HG02973 (cell line): ENCODE measurements at regions not wholly inside any gene's neighbourhood (a gene's known extent, or its start where the extent isn't known, plus 50 kb on each side); places are given as distances from the start of the nearest gene placed in this dataset.
"Not testable (repeated sequence)": the region's sequence is repeated elsewhere in the genome, so short reads cannot be mapped to it uniquely, and the experiment has no call there.

ENCODE experiments used
- ATAC-seq: cut with Tn5 transposase; IDR thresholded peaks from one replicate; pipeline ENCODE4 v1.9.1; 2021; ENCODE audit warnings: moderate library complexity; ENCODE audit not compliant: unreplicated experiment

- no peak for ATAC-seq
Observed at GRCh38 chr5:97478483-97478882, 295.4 kb upstream of the RIOK2 start.

DNA sequence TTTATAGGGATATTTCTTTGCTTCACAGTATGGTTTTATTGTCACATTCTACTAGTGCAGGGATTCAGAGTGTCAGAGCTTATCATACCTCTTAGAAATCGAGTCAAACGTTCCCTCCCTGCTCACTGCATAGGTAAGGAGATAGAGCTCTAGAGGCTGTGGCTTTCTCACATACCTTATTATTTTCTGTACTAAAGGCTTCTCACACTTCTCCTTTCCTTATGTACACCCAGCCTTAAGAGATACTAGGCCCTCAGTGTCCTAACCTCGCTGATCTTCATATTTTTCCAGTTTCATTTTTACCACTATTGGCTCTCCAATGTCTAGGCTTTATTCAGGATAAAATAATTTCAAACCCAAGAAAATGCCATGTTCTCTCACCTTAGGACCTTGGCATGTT is 297.3 kb upstream of the RIOK2 start:
- ATAC-seq, result no peak

DNA sequence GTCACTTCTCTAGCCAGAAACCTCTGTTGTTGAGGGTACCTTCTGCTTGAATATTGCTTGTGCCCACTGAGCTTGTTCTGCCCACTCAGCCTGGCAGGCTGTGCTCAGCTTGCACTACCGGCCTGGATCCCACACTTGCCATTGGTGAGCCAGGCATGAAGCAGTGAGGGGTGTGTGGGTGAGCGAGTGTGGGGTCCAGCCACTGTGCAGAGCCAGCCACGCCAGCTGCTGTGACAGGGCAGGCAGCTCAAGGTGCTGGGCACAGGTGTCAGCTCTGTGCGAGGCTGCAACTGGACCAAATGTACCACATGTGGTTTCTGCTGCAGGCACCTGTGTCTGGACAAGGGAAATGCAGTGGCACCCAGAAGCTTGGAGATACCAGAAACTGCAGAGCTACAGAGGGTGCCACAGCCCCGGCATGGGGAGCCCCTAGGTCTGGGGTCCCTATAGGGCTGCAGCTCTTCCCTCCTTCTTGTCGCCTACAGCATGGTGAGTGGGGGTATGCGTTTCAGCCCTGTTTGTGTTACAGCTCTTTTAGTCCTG is 305.1 kb upstream of the RIOK2 start:
- no peak for ATAC-seq

DNA sequence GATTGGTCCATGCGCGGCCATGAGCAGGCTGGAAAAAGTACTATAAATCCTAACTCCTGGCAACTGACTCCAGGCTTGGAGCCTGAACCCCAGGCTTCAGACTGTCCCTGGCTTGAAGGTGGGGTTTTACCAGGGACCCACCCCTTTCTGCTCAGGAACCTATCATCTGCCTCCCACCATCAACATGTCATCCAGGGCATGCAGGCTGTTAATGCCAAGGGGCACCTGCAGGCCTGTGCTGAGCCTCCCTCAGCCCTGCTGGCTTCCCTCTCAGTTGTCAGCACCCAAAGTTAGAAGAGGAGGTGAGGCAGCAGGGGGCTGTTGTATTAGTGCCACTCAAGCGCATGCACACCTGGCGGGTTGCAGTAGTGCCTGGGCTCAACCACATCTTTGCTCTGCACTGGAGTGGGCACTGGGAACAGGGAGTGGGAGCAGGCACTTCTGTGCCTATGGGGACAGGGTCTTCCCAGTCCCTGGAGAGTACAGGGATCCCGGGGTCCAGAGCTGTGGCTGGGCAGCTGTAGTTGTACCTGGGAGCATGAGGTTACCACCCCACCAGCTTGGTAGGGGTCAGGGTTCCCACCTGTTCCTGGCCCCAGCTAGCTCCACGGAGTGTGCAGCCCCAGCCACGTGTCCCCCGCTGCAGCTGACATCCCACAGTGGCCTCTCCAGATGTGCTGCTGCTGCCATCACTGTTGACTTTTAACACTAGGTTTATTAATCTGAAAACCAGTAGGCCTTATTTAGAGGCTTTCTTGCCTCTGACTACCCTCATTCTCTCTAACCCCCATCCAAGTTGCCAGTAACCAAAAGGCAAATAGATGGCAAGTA is 306.2 kb upstream of the RIOK2 start:
- ATAC-seq, result no peak

- no peak for ATAC-seq
Observed at GRCh38 chr5:97494465-97494864, 311.4 kb upstream of the RIOK2 start.

- ATAC-seq, result no peak
Observed at GRCh38 chr5:97495301-97495700, 312.3 kb upstream of the RIOK2 start.

- no peak for ATAC-seq
Observed at GRCh38 chr5:97496037-97496436, 313.0 kb upstream of the RIOK2 start.

DNA sequence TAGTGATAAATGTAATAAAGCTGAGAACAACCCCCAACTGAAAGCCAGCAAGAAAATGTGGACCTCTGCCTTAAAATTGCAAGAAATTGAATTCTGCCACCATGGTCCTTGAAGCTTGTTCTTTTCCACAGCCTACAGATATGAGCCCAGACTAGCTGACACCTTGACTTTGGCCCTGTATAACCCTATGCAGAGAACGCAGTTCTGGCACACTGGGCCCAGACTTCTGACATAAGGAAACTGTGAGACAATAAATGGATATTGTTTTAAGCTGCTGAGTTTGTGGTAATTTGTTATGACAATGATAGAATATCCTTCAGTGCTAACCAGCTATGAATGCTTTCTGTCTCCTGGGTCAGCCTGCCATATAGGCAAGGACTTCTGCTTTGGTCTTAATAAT is 315.6 kb upstream of the RIOK2 start:
- ATAC-seq, result no peak

DNA sequence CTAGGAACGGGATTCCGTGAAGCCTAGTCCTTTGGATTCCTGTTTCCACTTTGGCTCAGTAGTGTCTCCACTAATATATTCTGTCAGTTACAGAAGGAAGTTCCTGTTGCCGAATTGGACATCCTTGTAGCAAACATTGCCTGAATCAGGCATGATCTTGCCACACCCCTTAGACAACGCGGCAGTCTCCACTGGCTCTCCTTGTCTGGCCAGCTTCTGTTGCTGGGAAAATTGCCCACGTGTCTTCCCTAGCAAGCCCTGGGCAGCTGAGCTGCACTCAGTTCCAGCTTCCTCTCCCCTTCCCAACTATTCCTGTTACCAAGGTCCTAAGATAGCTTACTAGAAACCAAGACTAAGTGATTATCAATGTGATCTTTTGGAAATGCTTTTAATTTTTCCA is 316.6 kb upstream of the RIOK2 start:
- no peak for ATAC-seq

DNA sequence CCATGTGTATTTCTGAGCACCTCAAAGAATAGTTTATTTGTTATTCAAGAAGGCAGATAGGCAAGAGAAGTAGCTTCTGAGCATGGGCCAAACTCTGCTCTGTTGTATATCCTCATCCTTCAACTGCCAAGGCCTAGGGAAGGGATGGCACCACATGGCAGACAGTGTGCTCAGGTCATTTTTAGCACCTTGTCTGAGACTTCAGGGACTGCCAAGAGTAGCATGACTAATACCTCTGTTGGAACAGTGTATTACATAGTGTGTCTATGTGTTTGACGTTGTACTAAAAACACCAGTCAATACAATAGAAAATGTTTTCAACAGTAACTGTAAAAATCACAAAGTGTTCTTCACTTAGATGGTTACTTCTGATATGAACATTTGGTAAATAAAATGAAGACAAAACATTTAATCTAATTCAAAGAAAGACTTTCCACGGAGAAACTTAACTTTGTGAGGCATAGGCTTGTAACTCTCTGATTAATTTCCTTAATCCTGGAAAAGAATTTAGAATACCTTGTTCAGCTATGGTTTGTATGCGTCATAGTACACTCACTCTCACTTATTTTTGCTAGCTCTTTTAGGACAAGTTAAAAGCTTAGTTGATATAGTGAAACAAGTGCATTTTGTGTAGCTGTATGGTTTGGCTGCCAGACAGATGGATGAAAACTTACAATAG is 318.4 kb upstream of the RIOK2 start:
- ATAC-seq, result no peak

GRCh38 chr5:97501965-97502305 is 318.9 kb upstream of the RIOK2 start:
- ATAC-seq, result no peak

DNA sequence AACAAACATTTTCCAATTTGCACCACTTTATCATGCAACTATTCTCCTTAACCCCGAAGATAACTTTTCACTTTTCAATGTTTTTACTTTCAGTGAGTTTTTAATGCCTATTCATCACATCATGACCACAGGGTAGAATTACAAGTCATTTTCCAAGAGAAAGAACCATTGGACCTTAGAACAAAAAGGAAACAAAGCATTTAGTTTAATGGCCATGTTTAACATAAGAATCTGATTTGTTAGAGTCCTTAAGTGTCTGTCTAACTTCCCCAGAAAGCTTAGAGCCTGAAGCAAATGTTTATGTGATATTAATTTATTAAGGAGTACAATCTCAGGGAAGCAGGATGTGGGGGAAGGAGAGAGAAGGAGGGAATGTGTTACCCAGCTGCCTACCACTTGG is 325.8 kb upstream of the RIOK2 start:
- ATAC-seq, result no peak

DNA sequence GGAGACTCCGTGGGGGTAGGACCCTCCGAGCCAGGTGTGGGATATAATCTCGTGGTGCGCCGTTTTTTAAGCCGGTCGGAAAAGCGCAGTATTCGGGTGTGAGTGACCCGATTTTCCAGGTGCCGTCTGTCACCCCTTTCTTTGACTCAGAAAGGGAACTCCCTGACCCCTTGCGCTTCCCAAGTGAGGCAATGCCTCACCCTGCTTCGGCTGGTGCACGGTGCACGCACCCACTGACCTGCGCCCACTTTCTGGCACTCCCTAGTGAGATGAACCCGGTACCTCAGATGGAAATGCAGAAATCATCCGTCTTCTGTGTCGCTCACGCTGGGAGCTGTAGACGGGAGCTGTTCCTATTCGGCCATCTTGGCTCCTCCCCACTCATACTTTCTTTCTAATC is 336.5 kb upstream of the RIOK2 start:
- not testable (repeated sequence) for ATAC-seq

DNA sequence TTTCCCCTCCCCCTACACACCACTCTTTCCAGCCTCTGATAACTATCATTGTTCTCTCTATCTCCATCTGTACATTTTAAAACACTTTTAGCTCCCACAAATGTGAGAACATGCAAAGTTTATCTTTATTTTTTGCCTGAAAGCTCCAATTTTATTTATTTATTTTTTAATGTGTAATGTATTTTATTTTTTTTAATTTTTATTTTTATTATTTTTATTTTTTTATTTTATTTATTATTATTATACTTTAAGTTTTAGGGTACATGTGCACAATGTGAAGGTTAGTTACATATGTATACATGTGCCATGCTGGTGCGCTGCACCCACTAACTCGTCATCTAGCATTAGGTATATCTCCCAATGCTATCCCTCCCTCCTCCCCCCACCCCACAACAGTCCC is 340.3 kb upstream of the RIOK2 start:
- ATAC-seq, result not testable (repeated sequence)

GRCh38 chr5:97525780-97526179 is 342.7 kb upstream of the RIOK2 start:
- no peak for ATAC-seq

DNA sequence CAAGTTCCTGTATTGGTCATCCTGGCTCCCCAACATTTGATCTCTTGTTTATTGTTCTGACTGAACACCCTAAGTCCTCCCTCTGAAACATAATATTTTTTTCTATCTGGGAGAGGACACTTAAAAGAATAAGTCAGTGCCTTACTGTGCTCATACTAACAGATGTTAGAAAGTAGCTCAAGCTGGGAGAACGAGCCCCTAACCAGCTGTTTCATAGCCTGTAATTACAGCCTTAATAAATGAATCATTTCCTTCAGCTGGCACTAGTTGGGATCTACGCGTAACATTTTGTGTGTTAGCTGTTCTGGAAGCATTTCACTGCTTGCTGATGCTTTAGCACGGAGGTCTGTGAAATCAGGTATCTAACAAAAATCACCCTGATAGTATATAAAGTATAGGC is 345.9 kb upstream of the RIOK2 start:
- no peak for ATAC-seq

- ATAC-seq, result no peak
Observed at GRCh38 chr5:97529354-97529985, 346.4 kb upstream of the RIOK2 start.

GRCh38 chr5:97531549-97531948 is 348.5 kb upstream of the RIOK2 start:
- peak; percentile 64 for ATAC-seq

GRCh38 chr5:97534166-97534565 is 351.1 kb upstream of the RIOK2 start:
- peak; percentile 70 for ATAC-seq

GRCh38 chr5:97536683-97537082 is 353.6 kb upstream of the RIOK2 start:
- no peak for ATAC-seq

DNA sequence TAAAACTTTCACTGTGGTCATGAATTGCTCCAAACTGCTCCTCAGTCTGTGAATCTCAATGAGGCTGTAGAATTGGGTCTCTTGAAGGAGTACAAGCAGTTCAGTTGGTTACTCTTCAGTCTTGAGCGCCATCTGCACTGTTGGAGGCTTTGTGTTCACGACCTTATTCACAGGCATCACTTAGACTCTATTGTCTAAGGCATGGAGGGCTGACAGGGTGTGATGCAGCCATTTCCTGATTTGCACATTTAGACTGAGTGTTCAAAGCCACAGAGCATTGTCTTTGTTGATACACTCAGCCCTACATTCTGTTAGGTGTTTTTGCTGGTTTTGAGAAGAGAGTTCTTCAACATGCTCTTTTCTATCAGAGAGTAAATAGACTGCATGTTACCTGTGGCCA is 355.9 kb upstream of the RIOK2 start:
- ATAC-seq, result no peak

DNA sequence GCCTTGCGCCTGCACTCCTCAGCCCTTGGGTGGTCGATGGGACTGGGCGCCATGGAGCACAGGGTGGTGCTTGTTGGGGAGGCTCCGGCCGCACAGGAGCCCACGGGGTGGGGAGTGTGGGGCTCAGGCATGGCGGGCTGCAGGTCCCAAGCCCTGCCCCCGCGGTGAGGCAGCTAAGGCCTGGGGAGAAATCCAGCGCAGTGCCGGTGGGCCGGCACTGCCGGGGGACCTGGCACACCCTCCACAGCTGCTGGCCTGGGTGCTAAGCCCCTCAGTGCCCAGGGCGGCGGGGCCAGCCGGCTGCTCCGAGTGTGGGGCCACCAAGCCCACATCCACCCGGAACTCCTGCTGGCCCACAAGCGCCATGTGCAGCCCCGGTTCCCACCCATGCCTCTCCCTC is 358.8 kb upstream of the RIOK2 start:
- no peak for ATAC-seq
